IPS DF 19.7 (cell line): ENCODE measurements at regions not wholly inside any gene's neighbourhood (a gene's known extent, or its start where the extent isn't known, plus 50 kb on each side); places are given as distances from the start of the nearest gene placed in this dataset.

Source experiments
- DNase-seq: peaks from one replicate; pipeline ENCODE4 v3.0.0-alpha.2; 2013; ENCODE audit warnings: low read depth, low spot score

DNA sequence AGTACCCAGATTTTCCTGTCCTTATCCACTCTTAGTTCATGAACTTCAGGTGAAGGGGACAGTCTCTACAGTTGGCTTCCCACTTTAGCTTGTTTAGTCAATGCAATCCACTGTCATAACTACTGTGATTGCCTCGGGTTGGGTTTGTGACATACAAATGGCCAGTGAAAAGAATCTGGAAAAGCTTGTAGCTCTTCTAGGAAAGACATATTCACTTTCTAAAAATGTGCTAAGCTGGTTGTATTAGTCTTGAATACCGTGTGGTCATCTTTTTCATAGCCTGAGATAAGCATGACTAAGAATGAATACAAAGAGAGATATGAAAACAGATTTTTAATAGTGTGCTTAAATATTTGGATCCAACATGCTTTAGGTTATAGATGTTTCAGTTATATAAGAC is 1443.5 kb upstream of the IGFBP7 start:
- DNase-seq: no peak

DNA sequence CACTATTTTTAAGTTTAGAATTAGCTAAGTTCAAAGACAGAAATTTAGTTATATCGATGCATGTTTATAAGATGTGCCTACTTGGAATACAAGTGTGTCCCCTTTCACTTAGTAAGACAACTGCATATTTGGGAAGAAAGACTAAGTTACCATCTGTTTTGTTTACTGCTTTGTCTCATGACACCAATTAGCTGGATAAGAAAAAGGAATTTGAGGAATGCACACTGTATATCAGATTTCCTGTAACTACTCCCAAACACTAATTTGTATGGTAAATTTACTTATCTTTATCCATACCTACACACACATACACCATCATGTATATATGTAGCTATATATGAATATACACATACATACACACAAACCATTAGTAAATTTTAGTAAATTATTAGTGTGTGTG is 1442.8 kb upstream of the IGFBP7 start:
- no peak for DNase-seq

DNA sequence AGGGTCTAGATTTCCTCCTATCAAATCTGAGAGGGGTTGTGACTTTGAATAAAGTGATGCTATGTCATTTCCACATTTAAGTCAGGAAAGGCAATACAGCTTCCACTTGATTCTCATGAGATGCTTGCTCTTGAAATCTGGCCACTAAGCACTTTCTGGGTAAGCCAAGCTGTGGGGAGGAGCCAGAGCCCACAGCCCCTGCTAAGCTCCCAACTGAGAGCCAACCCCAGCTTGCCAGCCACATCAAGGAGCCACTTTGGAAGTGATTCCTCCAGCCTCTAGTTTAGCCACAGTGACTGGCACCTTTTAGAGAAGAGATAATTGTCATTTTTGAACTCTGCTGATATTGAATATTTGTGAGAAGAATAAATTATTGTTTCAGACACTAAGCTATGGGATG is 1441.5 kb upstream of the IGFBP7 start:
- DNase-seq: no peak

DNA sequence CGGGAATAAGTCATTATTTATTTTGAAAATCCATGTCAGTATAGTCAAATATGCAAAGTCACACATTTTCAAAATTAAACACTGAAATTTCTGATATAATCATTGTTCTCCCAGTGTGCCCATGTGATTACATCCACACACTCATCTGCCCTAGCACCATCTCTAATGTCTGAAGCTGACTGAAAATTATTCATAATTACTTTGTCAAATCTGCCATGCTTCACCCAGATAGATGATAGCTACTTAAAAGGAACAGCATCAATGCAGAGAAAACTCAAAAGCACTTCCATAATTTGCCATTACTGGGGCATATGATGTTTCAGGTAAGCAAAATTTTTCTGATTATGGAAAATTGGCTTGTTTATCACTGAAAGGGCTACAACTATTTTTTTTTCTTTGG is 1433.3 kb upstream of the IGFBP7 start:
- no peak for DNase-seq

DNA sequence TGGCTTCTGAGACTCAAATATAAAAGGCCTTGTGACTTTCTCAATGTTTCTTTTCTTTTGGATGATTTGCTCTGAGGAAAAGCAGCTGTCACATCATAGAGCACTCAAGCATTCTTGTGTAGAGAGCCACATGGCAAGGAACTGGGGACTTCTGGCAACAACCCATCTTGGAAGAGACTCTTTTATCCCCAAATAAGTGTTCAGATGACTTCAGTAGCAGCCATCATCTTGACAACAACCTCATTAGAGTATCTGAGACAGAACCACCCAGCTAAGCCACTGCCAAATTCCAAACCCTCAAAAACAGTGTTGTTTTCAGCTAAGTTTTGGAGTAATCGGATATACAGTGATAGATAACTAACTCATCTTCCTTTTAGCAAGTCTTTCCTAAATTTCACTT is 1431.7 kb upstream of the IGFBP7 start:
- DNase-seq: no peak

DNA sequence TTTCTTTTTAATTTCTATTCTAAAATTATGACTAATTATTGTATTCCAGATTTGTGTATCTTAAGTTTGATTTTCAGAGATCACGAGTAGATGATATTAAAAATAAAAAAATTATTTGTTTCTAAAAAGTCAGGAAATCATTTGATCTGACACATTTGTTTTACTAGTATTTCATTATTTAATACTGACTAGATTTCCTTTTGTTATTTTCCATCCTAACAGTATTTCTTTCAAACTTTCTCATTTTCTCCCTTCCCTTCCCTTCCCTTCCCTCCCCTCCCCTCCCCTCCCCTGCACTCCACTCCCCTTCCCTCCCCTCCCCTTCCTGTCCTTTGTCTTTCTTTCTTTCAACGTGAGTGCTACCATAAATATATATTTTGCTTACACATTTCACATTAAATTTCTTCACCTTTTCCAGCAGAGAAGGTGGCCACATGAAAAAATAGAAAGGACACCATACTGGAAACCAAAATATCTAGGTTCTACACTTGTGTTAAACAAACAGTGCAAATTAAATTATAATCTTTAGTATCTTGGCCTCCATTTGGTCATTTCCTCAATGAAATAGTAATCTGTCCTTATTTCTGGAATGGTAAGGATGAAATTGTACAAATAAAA is 1412.7 kb upstream of the IGFBP7 start:
- DNase-seq: no peak

DNA sequence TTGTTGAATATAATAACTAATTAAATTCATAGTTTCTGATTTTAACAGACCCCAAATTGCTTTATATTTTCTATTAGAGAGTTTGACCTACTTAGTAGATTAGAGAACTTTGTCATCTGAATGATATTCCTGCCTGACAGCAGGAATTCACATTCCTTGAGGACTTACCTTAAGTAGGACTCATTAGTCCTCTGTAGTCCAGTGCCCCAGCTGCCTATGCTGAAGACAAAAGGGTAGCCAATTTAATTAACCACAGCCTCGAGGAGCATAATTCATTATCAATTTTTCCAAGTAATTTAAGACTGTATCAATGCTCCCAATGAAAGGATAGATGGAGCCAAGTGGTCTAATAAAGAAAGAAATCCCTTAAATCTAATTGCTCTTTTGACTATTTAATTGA is 1405.0 kb upstream of the IGFBP7 start:
- DNase-seq: no peak

DNA sequence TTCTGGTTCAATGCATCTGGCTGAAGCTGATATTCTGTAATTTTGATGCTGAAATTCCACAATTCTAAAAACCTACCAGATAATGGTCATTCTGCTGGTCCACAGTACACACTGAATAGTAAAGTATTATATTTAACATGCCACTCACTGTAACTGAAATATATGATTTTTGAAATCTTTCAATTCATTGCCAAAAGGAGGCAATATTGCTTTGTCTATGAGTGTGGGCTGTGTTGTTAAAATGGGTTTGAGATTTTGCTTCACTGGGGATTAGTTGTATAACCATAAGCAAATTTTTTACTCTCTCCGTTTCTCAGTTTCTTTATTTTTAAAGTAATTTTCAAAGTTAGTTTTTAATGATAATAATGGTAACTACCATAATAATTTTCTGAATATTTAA is 1404.1 kb upstream of the IGFBP7 start:
- no peak for DNase-seq

DNA sequence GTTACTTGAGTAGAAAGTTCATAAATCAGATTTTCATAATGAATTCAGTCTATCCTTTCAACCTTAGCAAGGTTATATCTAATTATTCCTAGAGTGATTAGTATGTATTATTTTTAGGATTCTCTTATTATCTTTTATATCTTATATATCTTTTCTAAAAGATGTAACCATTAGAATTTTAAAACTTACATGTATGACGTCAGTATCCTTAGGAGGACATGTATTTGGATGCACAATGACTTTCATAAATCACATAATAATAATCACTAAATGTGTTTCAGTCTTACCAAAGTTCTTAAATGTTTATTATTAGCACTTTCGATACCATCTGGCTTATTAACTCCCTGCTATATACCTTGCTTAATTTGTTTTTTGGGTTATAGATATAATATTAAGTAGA is 1400.5 kb upstream of the IGFBP7 start:
- DNase-seq: no peak

DNA sequence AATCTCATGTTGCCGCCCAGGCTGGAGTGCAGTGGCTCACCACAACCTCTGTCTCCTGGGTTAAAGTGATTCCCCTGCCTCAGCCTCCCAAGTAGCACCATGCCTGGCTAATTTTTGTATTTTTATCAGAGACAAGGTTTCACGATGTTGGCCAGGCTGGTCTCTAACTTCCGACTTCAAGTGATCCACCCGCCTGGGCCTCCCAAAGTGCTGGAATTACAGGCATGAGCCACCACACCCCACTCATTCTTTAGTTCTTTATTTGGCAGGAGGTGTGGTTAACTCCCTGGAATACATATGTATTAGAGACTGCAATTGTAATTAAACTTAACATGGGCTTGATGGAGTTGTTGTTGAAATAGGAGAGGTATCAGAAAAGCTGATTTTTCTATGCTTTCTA is 1396.9 kb upstream of the IGFBP7 start:
- DNase-seq: no peak

DNA sequence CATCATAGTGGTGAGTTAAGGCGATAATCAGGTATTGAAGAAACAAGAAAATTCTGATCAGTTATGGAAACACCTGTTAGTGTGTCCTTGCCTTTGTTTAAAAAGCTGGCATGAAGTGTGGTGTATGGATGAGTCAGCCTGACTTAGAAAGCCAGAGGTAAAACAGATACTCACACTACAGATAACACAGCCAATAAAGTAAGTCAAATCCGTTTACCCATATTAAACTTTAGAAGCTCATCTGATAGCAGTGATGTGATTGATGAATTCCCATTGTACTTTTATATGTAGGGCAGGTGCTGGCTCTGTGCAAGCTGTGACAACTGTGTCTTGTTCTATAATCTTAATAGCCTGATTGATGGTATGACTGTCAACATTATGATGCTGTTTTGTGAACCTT is 1392.7 kb upstream of the IGFBP7 start:
- no peak for DNase-seq

DNA sequence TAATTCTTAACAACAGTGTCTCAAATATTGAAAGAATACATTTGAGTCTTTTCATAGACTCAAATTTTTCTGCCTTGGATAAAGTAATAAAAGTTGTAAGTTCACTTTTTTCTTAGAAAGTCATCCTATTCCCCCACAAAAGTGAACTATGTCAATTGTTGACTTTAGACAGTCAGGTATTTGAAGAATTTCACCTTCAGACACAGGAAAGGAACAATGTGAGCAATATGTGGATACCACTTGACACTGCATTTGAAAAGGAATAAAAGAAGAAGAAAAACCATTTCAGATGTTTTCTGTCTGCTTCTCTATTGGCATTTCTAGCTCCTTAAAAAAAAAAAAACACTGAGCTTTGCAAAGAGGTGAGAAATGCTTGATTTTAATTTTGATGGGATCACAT is 1389.0 kb upstream of the IGFBP7 start:
- no peak for DNase-seq

DNA sequence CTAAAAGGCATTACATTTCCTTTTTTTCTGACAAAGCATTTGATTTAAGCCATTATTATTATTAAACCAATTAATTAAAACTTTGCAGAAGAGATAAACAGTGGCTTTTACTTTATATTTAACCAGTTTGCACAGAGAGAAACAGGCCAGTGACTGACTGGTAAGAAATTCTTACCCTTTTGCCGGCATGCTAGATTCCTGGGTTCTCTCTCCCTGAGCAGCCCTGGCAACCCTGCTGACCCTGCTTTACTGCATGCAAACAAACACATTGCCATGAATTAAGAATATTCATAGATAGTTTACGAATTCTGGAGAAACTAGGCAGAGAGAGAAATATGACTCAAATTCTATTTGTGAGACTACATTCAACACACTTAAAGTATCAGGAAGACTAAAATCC is 1381.4 kb upstream of the IGFBP7 start:
- no peak for DNase-seq

DNA sequence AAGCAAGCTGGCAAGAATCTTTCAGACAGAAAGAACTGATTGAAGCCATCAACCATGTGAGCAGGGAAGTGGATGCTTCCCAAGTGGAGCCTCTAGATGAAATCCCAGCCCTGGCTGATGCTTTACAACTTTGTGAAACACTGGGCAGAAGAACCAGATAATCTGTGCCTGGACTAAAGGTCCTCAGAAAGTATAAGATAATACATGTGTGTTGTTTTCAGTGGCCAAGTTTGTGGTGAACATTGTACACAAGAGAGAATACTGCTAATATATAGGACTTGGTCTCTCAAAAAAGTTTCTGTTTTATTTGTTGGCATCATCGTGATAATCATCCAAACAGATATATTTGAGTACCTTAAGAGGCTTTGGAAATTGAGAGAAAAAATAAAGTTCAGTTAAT is 1367.8 kb upstream of the IGFBP7 start:
- no peak for DNase-seq

DNA sequence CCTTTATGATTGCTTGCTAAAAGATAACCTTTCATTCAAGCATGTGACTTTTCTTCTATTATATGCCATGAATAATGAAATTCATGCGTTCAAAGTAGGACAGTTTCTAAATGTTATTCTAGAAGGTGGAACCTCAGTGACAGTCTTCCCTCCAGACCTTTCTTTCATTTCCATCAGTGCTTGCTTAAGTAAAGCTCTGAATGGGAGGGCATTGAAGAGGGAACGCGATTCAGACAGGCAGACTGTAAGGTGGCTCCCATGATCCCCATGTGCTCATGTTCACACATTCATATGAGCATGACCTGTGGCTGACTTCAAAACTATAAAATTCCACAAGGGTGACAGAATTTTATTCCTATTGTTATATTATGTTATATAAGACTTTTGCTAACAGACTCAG is 1367.3 kb upstream of the IGFBP7 start:
- DNase-seq: no peak

DNA sequence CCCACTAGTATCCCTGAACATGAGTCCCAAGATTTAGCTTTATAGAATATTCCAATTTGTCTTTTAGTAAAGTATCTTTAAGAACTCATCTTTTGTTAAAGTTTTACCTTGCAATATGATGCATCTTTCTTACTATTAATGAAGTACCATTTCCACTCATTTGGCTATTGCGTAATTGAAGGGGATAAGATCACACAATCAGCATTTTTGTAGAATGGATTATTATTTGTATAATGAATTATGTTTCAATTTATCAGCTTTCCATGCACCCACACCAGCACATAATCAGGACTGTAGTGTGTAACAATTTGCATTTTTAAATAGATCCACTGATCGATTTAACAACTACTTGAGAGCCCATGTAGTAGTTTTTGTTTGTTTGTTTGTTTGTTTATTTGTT is 1364.9 kb upstream of the IGFBP7 start:
- no peak for DNase-seq

DNA sequence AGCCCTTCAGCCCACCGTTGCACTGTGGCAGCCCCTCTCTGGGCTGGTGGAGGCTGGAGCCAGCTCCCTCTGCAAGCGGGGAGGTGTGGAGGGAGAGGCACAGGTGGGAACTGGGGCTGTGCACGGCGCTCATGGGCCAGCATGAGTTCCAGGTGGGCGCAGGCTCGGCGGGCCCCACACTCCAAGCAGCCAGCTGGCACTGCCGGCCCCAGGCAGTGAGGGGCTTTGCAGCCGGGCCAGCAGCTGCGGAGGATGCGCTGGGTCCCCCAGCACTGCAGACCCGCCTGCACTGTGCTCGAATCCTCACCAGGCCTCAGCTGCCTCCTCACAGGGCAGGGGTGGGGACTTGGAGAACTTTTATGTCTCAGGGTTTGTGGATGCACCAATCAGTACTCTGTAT is 1354.8 kb upstream of the IGFBP7 start:
- no peak for DNase-seq

DNA sequence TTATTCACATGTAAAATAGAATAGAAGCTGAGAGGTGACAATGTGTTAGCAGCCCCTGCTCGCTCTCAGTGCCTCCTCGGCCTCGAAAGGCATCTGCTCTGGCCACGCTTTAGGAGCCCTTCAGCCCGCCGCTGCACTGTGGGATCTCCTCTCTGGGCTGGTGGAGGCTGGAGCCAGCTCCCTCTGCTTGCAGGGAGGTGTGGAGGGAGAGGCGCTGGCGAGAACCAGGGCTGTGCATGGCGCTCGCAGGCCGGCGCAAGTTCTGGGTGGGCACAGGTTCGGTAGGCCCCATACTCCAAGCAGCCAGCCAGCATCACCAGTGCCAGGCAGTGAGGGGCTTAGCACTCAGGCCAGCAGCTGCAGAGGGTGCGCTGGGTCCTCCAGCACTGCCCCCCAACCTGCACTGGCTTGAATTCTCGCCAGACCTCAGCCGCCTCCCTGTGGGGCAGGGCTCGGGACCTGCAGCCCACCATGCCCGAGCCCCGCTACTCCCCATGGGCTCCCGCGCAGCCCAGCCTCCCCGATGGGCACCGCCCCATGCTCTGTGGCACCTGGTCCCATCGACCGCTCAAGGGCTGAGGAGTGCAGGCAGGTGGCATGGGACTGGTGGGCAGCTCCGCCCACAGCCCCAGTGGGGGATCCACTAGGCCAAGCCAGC is 1346.7 kb upstream of the IGFBP7 start:
- DNase-seq: no peak

DNA sequence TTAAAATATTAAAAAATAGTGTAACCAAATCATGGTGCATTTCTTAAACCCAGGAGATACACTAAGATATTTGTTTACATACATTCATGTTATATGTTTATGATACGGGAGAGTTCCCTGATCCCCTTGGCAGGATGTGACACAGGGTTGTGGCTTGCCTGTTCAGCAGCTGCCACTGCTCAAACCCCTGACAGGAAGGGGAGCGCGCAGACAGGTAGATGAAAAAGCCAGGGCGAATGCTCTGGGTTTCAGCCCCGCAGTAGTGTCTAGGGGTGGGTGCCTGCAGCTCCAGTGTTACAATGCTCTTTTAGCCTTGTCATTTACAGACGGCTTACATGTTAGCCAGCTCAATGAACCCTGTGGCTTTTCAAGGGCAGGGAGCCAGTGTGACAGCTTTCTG is 1343.8 kb upstream of the IGFBP7 start:
- no peak for DNase-seq

DNA sequence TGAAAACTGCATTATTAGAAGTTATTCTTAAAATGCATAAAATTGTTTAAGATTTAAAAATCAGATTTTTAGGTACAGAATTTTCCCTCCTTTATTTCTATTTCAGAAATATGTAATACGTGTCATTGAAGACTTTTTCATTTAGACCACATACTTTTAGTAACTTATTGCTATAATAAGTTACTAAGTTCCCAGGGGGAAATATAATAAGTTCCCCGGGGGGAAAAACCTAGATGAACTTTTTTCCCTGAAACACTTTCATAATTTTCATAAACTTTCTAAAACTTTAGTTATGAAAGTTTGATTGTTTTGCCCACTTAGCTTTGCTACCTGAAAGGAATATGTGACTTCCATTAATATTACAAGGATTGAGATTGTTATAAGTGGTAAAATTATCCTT is 1341.5 kb upstream of the IGFBP7 start:
- DNase-seq: no peak

DNA sequence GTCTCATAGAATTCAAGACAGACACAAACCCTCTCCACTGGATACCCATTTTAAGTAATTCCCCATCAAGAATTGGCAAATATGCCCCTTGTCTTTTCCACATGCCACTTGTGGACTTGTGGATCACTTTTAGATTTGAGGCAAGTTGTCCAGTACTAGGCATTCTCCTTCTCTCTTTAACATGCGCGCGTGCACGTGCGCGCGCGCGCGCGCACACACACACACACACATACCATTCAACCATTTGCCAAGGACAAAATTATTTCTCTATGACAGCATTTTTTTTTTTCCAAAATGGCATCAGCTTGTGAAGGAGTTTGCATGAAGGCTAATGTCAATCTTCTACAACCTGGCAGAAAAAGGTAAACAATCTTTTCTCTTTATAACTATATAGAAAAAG is 1325.7 kb upstream of the IGFBP7 start:
- DNase-seq: no peak

DNA sequence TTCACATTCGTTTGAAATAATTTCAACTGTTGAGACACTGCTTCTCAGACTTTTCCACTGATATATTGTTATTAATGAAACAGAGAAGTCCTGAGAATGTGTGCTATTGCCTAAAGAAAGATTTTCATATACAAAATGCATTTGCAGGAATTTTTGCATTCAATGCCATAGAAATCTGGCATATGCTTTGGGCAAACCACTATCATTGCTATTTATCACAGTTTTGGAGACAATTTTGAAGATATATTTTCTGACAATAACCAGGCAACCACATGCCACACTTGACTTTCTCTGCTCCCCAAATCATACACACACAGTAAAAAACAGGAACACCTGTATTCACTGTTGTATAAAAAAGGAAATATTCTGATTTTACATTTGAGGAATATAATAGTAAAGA is 1303.7 kb upstream of the IGFBP7 start:
- no peak for DNase-seq

DNA sequence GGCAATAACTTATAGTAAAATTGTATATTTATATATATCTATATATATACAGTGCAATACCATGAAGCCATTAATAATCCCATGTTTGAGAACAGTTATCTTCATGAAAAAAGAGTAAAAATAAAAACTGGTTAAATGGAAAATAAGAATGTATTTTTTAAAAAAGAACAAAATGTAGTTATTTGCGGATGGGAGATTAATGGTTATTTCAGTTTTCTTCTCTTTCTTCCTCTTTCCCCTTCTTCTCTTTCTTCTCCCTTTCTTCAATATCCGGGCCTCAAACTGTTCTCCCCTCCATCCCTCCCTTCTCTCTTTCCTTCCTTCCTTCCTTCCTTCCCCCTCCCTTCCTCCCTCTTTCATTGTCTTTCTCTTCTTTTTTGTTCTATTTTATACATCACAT is 1301.7 kb upstream of the IGFBP7 start:
- DNase-seq: no peak

DNA sequence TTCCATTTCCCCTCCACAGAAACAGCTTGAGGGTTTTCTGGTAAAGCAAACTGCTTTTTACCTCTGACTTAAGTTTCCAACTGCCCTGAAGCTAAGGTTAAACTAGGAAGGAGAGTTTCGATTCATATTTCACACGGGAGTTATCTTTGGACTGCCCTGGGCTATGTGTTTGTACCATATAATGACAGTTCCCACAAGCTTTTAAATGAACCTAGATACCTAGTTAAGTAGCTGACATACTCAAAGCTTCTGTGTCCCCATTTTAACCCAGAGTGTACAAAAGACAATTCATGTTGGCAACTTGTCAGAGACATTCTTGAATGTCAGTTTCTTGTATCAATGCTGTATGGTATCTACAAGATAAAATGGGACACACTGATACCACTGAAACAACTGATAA is 1296.6 kb upstream of the IGFBP7 start:
- DNase-seq: no peak
